ENCODE measurements at regions not wholly inside any gene's neighbourhood (a gene's known extent, or its start where the extent isn't known, plus 50 kb on each side); places are given as distances from the start of the nearest gene placed in this dataset.

DNA sequence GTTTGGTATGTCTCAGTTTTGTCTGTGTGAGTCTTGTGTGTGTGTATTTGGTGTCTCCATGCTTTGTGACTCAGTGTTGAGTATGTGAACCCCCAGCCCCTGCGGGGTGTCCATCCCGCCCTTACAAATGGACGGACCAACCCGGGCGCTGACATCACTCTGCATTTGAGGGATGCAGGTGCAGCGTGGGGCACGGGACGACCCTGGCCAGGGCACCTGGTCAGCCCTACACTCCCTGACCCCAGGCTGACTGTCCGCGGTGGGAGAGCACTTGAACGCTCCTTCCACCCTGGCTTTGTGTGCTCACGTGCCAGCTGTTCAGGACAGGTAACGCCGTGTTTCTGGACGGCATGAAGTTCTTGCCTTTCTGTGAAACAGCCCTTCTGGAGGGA, 369.0 kb downstream of the BRD1 start:
- no peak for TF ChIP-seq POLR2A (IDR thresholded peaks at IDR 0.05; ENCODE audit: low read depth, low read length)
- TF ChIP-seq POLR2AphosphoS5 (IDR thresholded peaks at IDR 0.05; ENCODE audit: low read depth, low read length), result no peak
- no peak for TF ChIP-seq SPI1 (IDR thresholded peaks at IDR 0.05; ENCODE audit: low read depth, low read length)

Data from GM12891 (cell line).